Parathyroid adenoma (tissue), 2 donors: ENCODE measurements at regions not wholly inside any gene's neighbourhood (a gene's known extent, or its start where the extent isn't known, plus 50 kb on each side); places are given as distances from the start of the nearest gene placed in this dataset.

Experiments used
- H2AFZ ChIP-seq: fragments of 300-600 bp; sonication (generic); one replicate; pipeline ENCODE4 v1.7.0; 2017; ENCODE audit warnings: antibody characterized with exemption, mild to moderate bottlenecking
- H3K27ac ChIP-seq: fragments of 300-600 bp; sonication (generic); one replicate; pipeline ENCODE4 v1.7.0; 2017
- H3K27me3 ChIP-seq: fragments of 300-600 bp; sonication (generic); one replicate; pipeline ENCODE4 v1.7.0; 2017; ENCODE audit warnings: low read length; ENCODE audit not compliant: control insufficient read depth, insufficient read depth
- H3K36me3 ChIP-seq: fragments of 300-600 bp; sonication (generic); one replicate; pipeline ENCODE4 v1.7.0; 2017; ENCODE audit warnings: low read length; ENCODE audit not compliant: control insufficient read depth, insufficient read depth
- H3K4me1 ChIP-seq: fragments of 300-600 bp; sonication (generic); one replicate; pipeline ENCODE4 v1.7.0; 2017; ENCODE audit warnings: control low read depth
- H3K4me2 ChIP-seq: fragments of 300-600 bp; sonication (generic); one replicate; pipeline ENCODE4 v1.7.0; 2017; ENCODE audit warnings: low read length
- H3K4me3 ChIP-seq: fragments of 300-600 bp; sonication (generic); one replicate; pipeline ENCODE4 v1.7.0; 2017; ENCODE audit warnings: low read depth, low read length
- H3K79me2 ChIP-seq: fragments of 300-600 bp; sonication (generic); one replicate; pipeline ENCODE4 v1.7.0; 2017; ENCODE audit warnings: control low read depth
- H3K9ac ChIP-seq: fragments of 300-600 bp; sonication (generic); one replicate; pipeline ENCODE4 v1.7.0; 2017; ENCODE audit warnings: mild to moderate bottlenecking
- H3K9me3 ChIP-seq: fragments of 300-600 bp; sonication (generic); one replicate; pipeline ENCODE4 v1.7.0; 2017; ENCODE audit warnings: low read length; ENCODE audit not compliant: control insufficient read depth
- CTCF ChIP-seq: fragments of 300-600 bp; sonication (generic); IDR thresholded peaks from one replicate; pipeline ENCODE4 v1.7.0; 2017; ENCODE audit warnings: antibody characterized with exemption, mild to moderate bottlenecking
- donor health status: primary hyperparathyroidism.

- no peak overlapping the region for H3K4me3 ChIP-seq
- no peak overlapping the region for H3K9ac ChIP-seq
- no peak overlapping the region for H3K27ac ChIP-seq
- H3K27me3 ChIP-seq: no peaks in the 10 kb centered on the region
- H2AFZ ChIP-seq: no peak overlapping the region
- H3K9me3 ChIP-seq: no peaks in the 10 kb centered on the region
- H3K79me2 ChIP-seq: no peaks in the 10 kb centered on the region
- H3K36me3 ChIP-seq: no peaks in the 10 kb centered on the region
- no peak overlapping the region for H3K4me2 ChIP-seq
- no peak for TF ChIP-seq CTCF
- no peaks in the 10 kb centered on the region for H3K4me1 ChIP-seq
These were observed 215.4 kb upstream of the DEFB112 start for GRCh38 chr6:50264995-50265571.

GRCh38 chr6:50270415-50270814, 220.7 kb upstream of the DEFB112 start:
- H3K36me3 ChIP-seq: no peaks in the 10 kb centered on the region
- H3K27ac ChIP-seq: no peak overlapping the region
- H3K4me1 ChIP-seq: no peaks in the 10 kb centered on the region
- H3K9me3 ChIP-seq: no peaks in the 10 kb centered on the region
- no peak overlapping the region for H3K4me3 ChIP-seq
- H3K79me2 ChIP-seq: no peaks in the 10 kb centered on the region
- no peak overlapping the region for H3K9ac ChIP-seq
- no peak for TF ChIP-seq CTCF
- no peaks in the 10 kb centered on the region for H3K27me3 ChIP-seq
- H2AFZ ChIP-seq: no peak overlapping the region
- no peak overlapping the region for H3K4me2 ChIP-seq

GRCh38 chr6:50271266-50271665, 221.5 kb upstream of the DEFB112 start:
- Histone ChIP-seq H3K9me3 (no peaks in the 10 kb centered on the region), H3K36me3 (no peaks in the 10 kb centered on the region), H3K4me2 (no peak overlapping the region), H3K9ac (no peak overlapping the region), H3K27me3 (no peaks in the 10 kb centered on the region), H3K79me2 (no peaks in the 10 kb centered on the region), H3K4me1 (no peaks in the 10 kb centered on the region), H2AFZ (no peak overlapping the region), H3K27ac (no peak overlapping the region), H3K4me3 (no peak overlapping the region)
- no peak for TF ChIP-seq CTCF

- H3K4me3 ChIP-seq: no peak overlapping the region
- H3K27ac ChIP-seq: no peak overlapping the region
These were observed 222.1 kb upstream of the DEFB112 start for GRCh38 chr6:50271817-50272216.

More at GRCh38 chr6:50271817-50272216, 222.1 kb upstream of the DEFB112 start:
- Histone ChIP-seq H3K79me2 (no peaks in the 10 kb centered on the region), H3K36me3 (no peaks in the 10 kb centered on the region), H3K4me2 (no peak overlapping the region), H2AFZ (no peak overlapping the region), H3K4me1 (no peaks in the 10 kb centered on the region), H3K9ac (no peak overlapping the region), H3K27me3 (no peaks in the 10 kb centered on the region), H3K9me3 (no peaks in the 10 kb centered on the region)
- TF ChIP-seq CTCF: no peak
